GM12878 (cell line): ENCODE measurements at regions not wholly inside any gene's neighbourhood (a gene's known extent, or its start where the extent isn't known, plus 50 kb on each side); places are given as distances from the start of the nearest gene placed in this dataset.

Experiments
- ATAC-seq: fragments of 200-7000 bp; cut with Tn5 transposase; 3 replicates; pipeline ENCODE4 v1.9.1; 2020; ENCODE audit warnings: mild to moderate bottlenecking, moderate library complexity
- BruUV-seq: library from RNA; stranded (reverse); fragments of 400-500 nt; replicated peaks from 2 replicates; lab custom pipeline; 2021; lab: Mats Ljungman, UMichigan
- CTCF ChIA-PET: fragments of 300-600 bp; sonication (Branson Sonifier 250); formaldehyde crosslinking; extraction: SDS; loops from one replicate; lab custom pipeline; 2021; ENCODE audit warnings: inconsistent platforms; lab: Yijun Ruan, JAX
- POLR2A ChIA-PET: fragments of 350-600 bp; formaldehyde crosslinking; extraction: SDS; loops from one replicate; lab custom pipeline; 2021; ENCODE audit warnings: inconsistent platforms; lab: Charles Lee
- RAD21 ChIA-PET: fragments of 300-600 bp; sonication (Branson Sonifier 250); formaldehyde crosslinking; loops from one replicate; lab custom pipeline; 2023; ENCODE audit warnings: antibody characterized with exemption; ENCODE audit not compliant: unreplicated experiment; lab: Charles Lee
- SMC1A ChIA-PET: fragments of 300-600 bp; sonication (Branson Sonifier 250); formaldehyde crosslinking; loops from one replicate; lab custom pipeline; 2023; ENCODE audit not compliant: unreplicated experiment, uncharacterized antibody; lab: Charles Lee
- DNase-seq: peaks from one replicate; pipeline ENCODE4 v3.0.0-alpha.2; 2011; ENCODE audit warnings: low read depth, low spot score
- FAIRE-seq: peaks from 3 replicates; lab custom pipeline; 2011; peaks lifted over from hg19 to GRCh38; lab: Jason Lieb, UNC
- H2AFZ ChIP-seq: 2 replicates; pipeline ENCODE4 v1.6.0; 2011; ENCODE audit warnings: low read depth, low read length, control low read depth; ENCODE audit not compliant: control insufficient read depth
- H3K27ac ChIP-seq: 2 replicates; pipeline ENCODE4 v1.5.1; 2011; ENCODE audit warnings: control low read depth; ENCODE audit not compliant: control insufficient read depth, insufficient read depth
- H3K27me3 ChIP-seq, 2 experiments: replicated peaks in 1 of 2; 2 replicates each; pipeline versions ENCODE4 v1.6.0 to v1.6.1; 2011; ENCODE audit warnings: low read length in 1 of 2; ENCODE audit not compliant: control insufficient read depth in 2 of 2, insufficient read depth in 2 of 2
- H3K36me3 ChIP-seq, 2 experiments: 2 replicates each; pipeline ENCODE4 v1.5.1; 2011; ENCODE audit warnings: low read length in 1 of 2; ENCODE audit not compliant: control insufficient read depth in 2 of 2, insufficient read depth in 2 of 2
- H3K4me1 ChIP-seq: 2 replicates; pipeline ENCODE4 v1.6.1; 2011; ENCODE audit warnings: mild to moderate bottlenecking, low read length, moderate library complexity, mixed read lengths; ENCODE audit not compliant: control insufficient read depth, insufficient read depth
- H3K4me2 ChIP-seq: 2 replicates; pipeline ENCODE4 v1.6.0; 2011; ENCODE audit warnings: control low read depth; ENCODE audit not compliant: control insufficient read depth, insufficient read depth
- H3K4me3 ChIP-seq: fragments of 200-600 bp; sonication (generic); 2 replicates; pipeline ENCODE4 v1.5.1; 2016
- H3K79me2 ChIP-seq: 2 replicates; pipeline ENCODE4 v1.6.0; 2011; ENCODE audit warnings: low read length; ENCODE audit not compliant: control insufficient read depth, insufficient read depth
- H3K9ac ChIP-seq: 2 replicates; pipeline ENCODE4 v1.8.0; 2011; ENCODE audit warnings: low read length, control low read depth, mixed read lengths; ENCODE audit not compliant: control insufficient read depth, insufficient read depth
- H3K9me3 ChIP-seq: replicated peaks from 3 replicates; pipeline ENCODE4 v1.5.1; 2011; ENCODE audit warnings: mild to moderate bottlenecking, low read length; ENCODE audit not compliant: control insufficient read depth, insufficient read depth
- H4K20me1 ChIP-seq: 2 replicates; pipeline ENCODE4 v1.6.0; 2011; ENCODE audit not compliant: control insufficient read depth, insufficient read depth
- BMI1 ChIP-seq: fragments of 450-650 bp; IDR thresholded peaks from 2 replicates; pipeline ENCODE4 v1.6.1; 2016; ENCODE audit warnings: mild to moderate bottlenecking, moderate library complexity, borderline replicate concordance
- CBX5 ChIP-seq: sonication (generic); IDR thresholded peaks from 2 replicates; pipeline ENCODE4 v1.6.1; 2016; ENCODE audit warnings: low read depth, moderate library complexity, mild to moderate bottlenecking, inconsistent platforms
- CEBPB ChIP-seq, 2 experiments: fragments of 150-350 bp in 1 of 2; IDR thresholded peaks; 2 replicates each; pipeline ENCODE4 v1.6.1; 2012 to 2014; ENCODE audit warnings: low read depth in 2 of 2, low read length in 2 of 2, borderline replicate concordance in 1 of 2, inconsistent platforms in 1 of 2
- CHD4 ChIP-seq: fragments of 200-600 bp; sonication (generic); IDR thresholded peaks from 2 replicates; pipeline ENCODE4 v1.6.1; 2016; ENCODE audit warnings: mild to moderate bottlenecking
- EP300 ChIP-seq, 2 experiments: fragments of 150-350 bp in 1 of 2; IDR thresholded peaks; 2 replicates each; pipeline ENCODE4 v1.6.1; 2011 to 2012; ENCODE audit warnings: low read depth in 2 of 2, low read length in 2 of 2, borderline replicate concordance in 1 of 2, improper control_type of control experiment in 1 of 2, inconsistent platforms in 1 of 2; ENCODE audit not compliant: control insufficient read depth in 1 of 2
- EZH2 ChIP-seq: IDR thresholded peaks from 2 replicates; pipeline ENCODE4 v1.6.1; 2012; ENCODE audit warnings: low read depth, mild to moderate bottlenecking, control low read depth, inconsistent platforms, low read length, borderline replicate concordance; ENCODE audit not compliant: control insufficient read depth
- MAX ChIP-seq: IDR thresholded peaks from 2 replicates; pipeline ENCODE4 v1.6.1; 2012; ENCODE audit warnings: low read depth, low read length, improper control_type of control experiment
- MYC ChIP-seq: IDR thresholded peaks from 2 replicates; pipeline ENCODE4 v1.6.1; 2011; ENCODE audit warnings: mild to moderate bottlenecking, low read length, moderate library complexity, inconsistent platforms; ENCODE audit not compliant: insufficient read depth, insufficient replicate concordance, insufficient read length, severe bottlenecking
- NKRF ChIP-seq: fragments of 450-650 bp; conservative IDR thresholded peaks from 2 replicates; pipeline ENCODE4 v1.6.1; 2017; ENCODE audit warnings: mild to moderate bottlenecking, moderate library complexity
- PAX8 ChIP-seq: fragments of 450-650 bp; IDR thresholded peaks from 2 replicates; pipeline ENCODE4 v1.6.1; 2017; ENCODE audit warnings: mild to moderate bottlenecking, moderate library complexity
- PBX3 ChIP-seq: IDR thresholded peaks from 2 replicates; pipeline ENCODE4 v1.6.1; 2011; ENCODE audit warnings: mild to moderate bottlenecking, low read depth, low read length, moderate library complexity; ENCODE audit not compliant: insufficient replicate concordance
- PML ChIP-seq: IDR thresholded peaks from 2 replicates; pipeline ENCODE4 v1.6.1; 2012; ENCODE audit warnings: low read length, inconsistent platforms
- SKIL ChIP-seq: fragments of 450-650 bp; IDR thresholded peaks from 2 replicates; pipeline ENCODE4 v1.6.1; 2017; ENCODE audit warnings: mild to moderate bottlenecking, low read depth, inconsistent platforms; ENCODE audit not compliant: poor library complexity, severe bottlenecking
- STAT3 ChIP-seq: IDR thresholded peaks from 2 replicates; pipeline ENCODE4 v1.6.1; 2011; ENCODE audit warnings: low read depth, low read length, improper control_type of control experiment
- SUPT20H ChIP-seq: IDR thresholded peaks from 2 replicates; pipeline ENCODE4 v1.6.1; 2011; ENCODE audit warnings: low read depth, mild to moderate bottlenecking, low read length, moderate library complexity, borderline replicate concordance; ENCODE audit not compliant: control insufficient read depth
- SUZ12 ChIP-seq: fragments of 200-600 bp; sonication (generic); IDR thresholded peaks from one replicate; pipeline ENCODE4 v1.6.1; 2018; ENCODE audit warnings: antibody characterized with exemption, mild to moderate bottlenecking; ENCODE audit not compliant: unreplicated experiment
- TCF12 ChIP-seq: IDR thresholded peaks from 2 replicates; pipeline ENCODE4 v1.6.1; 2011; ENCODE audit warnings: low read depth, mild to moderate bottlenecking, low read length
- ZNF24 ChIP-seq: fragments of 450-650 bp; IDR thresholded peaks from 2 replicates; pipeline ENCODE4 v1.6.1; 2017; ENCODE audit warnings: antibody characterized with exemption, mild to moderate bottlenecking
- WGBS: methylation state at CpG from one replicate; pipeline ENCODE4 v1.1.6; 2016; ENCODE audit warnings: low lambda C conversion rate; ENCODE audit not compliant: insufficient replicate concordance, insufficient coverage; ENCODE audit errors: missing lambda C conversion rate; 5-methylcytosine and 5-hydroxymethylcytosine counted together
- in situ Hi-C: fragments of 300-500 bp; cut with MboI; formaldehyde crosslinking; loops from 9 replicates; pipeline ENCODE4 v1.14.3; 2018; ENCODE audit warnings: mixed read lengths
- intact Hi-C: fragments of 100-400 bp; cut with micrococcal nuclease; formaldehyde crosslinking; loops from one replicate; pipeline ENCODE4 v1.14.2; 2022; ENCODE audit not compliant: unreplicated experiment

- ChIA-PET CTCF (no interaction called here), POLR2A (no interaction called here)
Observed at GRCh38 chr22:48362721-48363404, 1464.8 kb downstream of the BRD1 start.

More at GRCh38 chr22:48362721-48363404, 1464.8 kb downstream of the BRD1 start:
- Histone ChIP-seq H3K79me2 (no peaks in the 10 kb centered on the region), H2AFZ (no peak overlapping the region), H3K9me3 (no peaks in the 10 kb centered on the region; the same call in 2 of the 3 replicates), H3K4me1 (no peaks in the 10 kb centered on the region), H3K36me3 (no peaks in the 10 kb centered on the region), H3K27ac (no peak overlapping the region), H3K27me3 (no peaks in the 10 kb centered on the region), H3K4me3 (no peak overlapping the region), H3K4me2 (no peak overlapping the region), H3K9ac (no peak overlapping the region), H4K20me1 (no peaks in the 10 kb centered on the region)
- DNase-seq (no peak), FAIRE-seq (no peak), ATAC-seq (no peak)
- BruUV-seq = no TSS peak
- in situ Hi-C loops (no loop called here), intact Hi-C loops (no loop called here)
- ChIA-PET RAD21 (no interaction called here), SMC1A (no interaction called here)
- WGBS = 30% methylated on average over 15 of the region's 15 CpGs
- TF ChIP-seq ZNF24 = no peak
- TF ChIP-seq CHD4 = no peak
- TF ChIP-seq PBX3 = no peak
- TF ChIP-seq EZH2 = no peak
- no peak for TF ChIP-seq SUZ12
- no peak for TF ChIP-seq TCF12
- no peak for TF ChIP-seq NKRF
- TF ChIP-seq STAT3 = no peak
- TF ChIP-seq MAX = no peak
- no peak for TF ChIP-seq PML
- no peak for TF ChIP-seq BMI1
- TF ChIP-seq MYC = no peak
- TF ChIP-seq SUPT20H = no peak
- no peak for TF ChIP-seq CEBPB (IDR thresholded peaks at IDR 0.05; ENCODE audit: borderline replicate concordance in 1 of 2, low read depth in 2 of 2, low read length in 2 of 2)
- no peak for TF ChIP-seq PAX8
- TF ChIP-seq CBX5 = no peak
- no peak for TF ChIP-seq EP300 (IDR thresholded peaks at IDR 0.05; ENCODE audit: borderline replicate concordance in 1 of 2, control insufficient read depth in 1 of 2, low read depth in 2 of 2, low read length in 2 of 2)
- no peak for TF ChIP-seq SKIL
